Stimulated activated CD8-positive, alpha-beta memory T cell treated with anti-CD3 and anti-CD28 coated beads, Interleukin-4, amount 100 ng/mL, for 48 hours (primary cell): ENCODE measurements at regions not wholly inside any gene's neighbourhood (a gene's known extent, or its start where the extent isn't known, plus 50 kb on each side); places are given as distances from the start of the nearest gene placed in this dataset.
"Not testable (repeated sequence)": the region's sequence is repeated elsewhere in the genome, so short reads cannot be mapped to it uniquely, and the experiment has no call there.

Experiments used
- DNase-seq: peaks from one replicate; pipeline ENCODE4 v3.0.0-alpha.2; 2020

- no peak for DNase-seq
Measured at GRCh38 chr17:54196751-54197150, 374.0 kb downstream of the KIF2B start.

- not testable (repeated sequence) for DNase-seq
Measured at GRCh38 chr17:54201380-54201779, 378.7 kb downstream of the KIF2B start.

- DNase-seq = no peak
Measured at GRCh38 chr17:54220829-54221228, 398.1 kb downstream of the KIF2B start.

GRCh38 chr17:54221499-54221898, 398.8 kb downstream of the KIF2B start:
- no peak for DNase-seq

GRCh38 chr17:54235571-54235970, 412.8 kb downstream of the KIF2B start:
- no peak for DNase-seq

GRCh38 chr17:54237911-54238515, 415.3 kb downstream of the KIF2B start:
- no peak for DNase-seq

- DNase-seq = no peak
Measured at GRCh38 chr17:54239291-54239690, 416.6 kb downstream of the KIF2B start.

- DNase-seq = no peak
Measured at GRCh38 chr17:54255696-54256095, 433.0 kb downstream of the KIF2B start.

GRCh38 chr17:54256401-54256929, 433.7 kb downstream of the KIF2B start:
- DNase-seq = no peak

- no peak for DNase-seq
Measured at GRCh38 chr17:54257440-54257839, 434.7 kb downstream of the KIF2B start.

GRCh38 chr17:54259476-54259875, 436.7 kb downstream of the KIF2B start:
- no peak for DNase-seq

GRCh38 chr17:54261465-54261864, 438.7 kb downstream of the KIF2B start:
- no peak for DNase-seq

- DNase-seq = no peak
Measured at GRCh38 chr17:54269881-54270280, 447.2 kb downstream of the KIF2B start.

GRCh38 chr17:54270499-54270898, 447.8 kb downstream of the KIF2B start:
- no peak for DNase-seq

- DNase-seq = no peak
Measured at GRCh38 chr17:54277868-54278267, 455.1 kb downstream of the KIF2B start.

GRCh38 chr17:54280741-54281140, 458.0 kb downstream of the KIF2B start:
- DNase-seq = no peak

GRCh38 chr17:54282886-54283285, 460.2 kb downstream of the KIF2B start:
- DNase-seq = no peak

- DNase-seq = no peak
Measured at GRCh38 chr17:54307351-54307750, 484.6 kb downstream of the KIF2B start.

GRCh38 chr17:54324813-54325212, 502.1 kb downstream of the KIF2B start:
- DNase-seq = no peak

- DNase-seq = no peak
Measured at GRCh38 chr17:54339731-54340130, 517.0 kb downstream of the KIF2B start.

- no peak for DNase-seq
Measured at GRCh38 chr17:54347495-54347894, 524.8 kb downstream of the KIF2B start.

- no peak for DNase-seq
Measured at GRCh38 chr17:54348234-54348633, 525.5 kb downstream of the KIF2B start.

GRCh38 chr17:54353789-54354525, 531.2 kb downstream of the KIF2B start:
- DNase-seq = no peak

GRCh38 chr17:54361073-54361472, 538.3 kb downstream of the KIF2B start:
- not testable (repeated sequence) for DNase-seq

- DNase-seq = no peak
Measured at GRCh38 chr17:54368906-54369305, 531.7 kb upstream of the TOM1L1 start.
